ENCODE measurements at regions not wholly inside any gene's neighbourhood (a gene's known extent, or its start where the extent isn't known, plus 50 kb on each side); places are given as distances from the start of the nearest gene placed in this dataset.

DNA sequence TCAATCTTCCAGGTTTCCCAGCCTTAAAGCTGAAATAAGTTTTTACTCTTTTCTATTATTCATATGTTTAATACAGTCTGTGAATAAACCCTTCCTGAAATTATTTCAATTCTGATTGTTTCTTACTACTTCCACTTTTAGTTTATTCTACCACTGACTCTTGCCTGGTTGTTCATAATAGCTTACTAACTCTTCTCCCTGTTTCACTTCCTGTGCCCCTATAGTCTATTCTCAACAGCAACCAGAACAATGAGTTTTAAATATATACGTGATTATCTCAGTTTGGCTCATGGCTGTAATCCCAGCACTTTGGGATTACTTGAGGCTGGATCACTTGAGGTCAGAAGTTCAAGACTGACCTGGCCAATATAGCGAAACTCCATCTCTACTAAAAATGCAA, 408.0 kb upstream of the SPOCK3 start:
- Mint-ChIP-seq H3K27ac (no peak overlapping the region), H3K36me3 (peaks cover 5% of the 10 kb centered on the region), H3K9me3 (peaks cover 18% of the 10 kb centered on the region), H3K4me1 (ENCODE audit: low read depth in 2 of 2) (no peaks in the 10 kb centered on the region), H3K4me3 (no peak overlapping the region), H3K27me3 (no peaks in the 10 kb centered on the region)
- no peak for DNase-seq (ENCODE audit: low spot score)
- ATAC-seq = no peak

DNA sequence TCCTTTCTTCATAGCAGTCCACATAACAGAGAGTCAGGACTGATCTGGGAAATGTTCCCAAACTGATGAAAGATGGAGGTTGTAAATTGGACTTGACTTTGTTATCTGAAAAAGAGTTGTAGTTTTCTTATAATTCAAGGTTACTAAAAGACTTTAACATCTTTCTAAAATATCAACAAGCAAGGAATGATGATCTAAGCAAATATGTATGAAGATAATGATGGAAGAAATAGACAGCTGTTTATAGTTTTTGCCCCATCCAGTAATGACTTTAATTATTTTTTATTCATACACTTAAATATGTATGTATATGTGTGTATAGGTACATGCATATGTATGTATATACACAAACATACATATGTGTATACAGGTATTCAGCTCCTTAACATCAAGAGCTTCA, 411.1 kb upstream of the SPOCK3 start:
- peaks cover 5% of the 10 kb centered on the region for H3K36me3 Mint-ChIP-seq
- H3K9me3 Mint-ChIP-seq = peaks cover 13% of the 10 kb centered on the region

DNA sequence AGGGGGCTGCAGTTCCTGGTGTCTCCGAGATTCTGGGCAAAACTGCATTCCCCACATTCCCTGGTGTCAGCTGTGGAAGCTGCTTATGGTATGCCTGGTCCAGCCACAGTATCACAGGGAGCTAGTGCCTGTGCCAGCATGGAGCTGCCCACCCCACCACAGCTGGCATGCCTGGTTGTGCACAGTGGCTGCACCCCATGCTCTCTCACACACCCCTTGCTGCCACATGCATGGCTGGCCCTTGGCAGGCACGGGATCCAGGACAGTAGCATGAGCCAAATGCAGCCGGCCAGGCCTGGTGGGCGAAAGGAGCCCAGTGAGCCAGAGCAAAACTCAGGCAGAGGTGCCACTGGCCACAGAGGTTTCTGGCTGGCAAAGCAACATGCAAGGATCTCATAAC, 418.0 kb upstream of the SPOCK3 start:
- peaks cover 11% of the 10 kb centered on the region for H3K9me3 Mint-ChIP-seq
- no peak overlapping the region for H3K27ac Mint-ChIP-seq
- ATAC-seq (peak in 1 of 2 donors; percentile 36), DNase-seq (ENCODE audit: low spot score) (no peak)
- no peaks in the 10 kb centered on the region for H3K36me3 Mint-ChIP-seq
- no peak overlapping the region for H3K4me3 Mint-ChIP-seq
- no peaks in the 10 kb centered on the region for H3K4me1 Mint-ChIP-seq (ENCODE audit: low read depth in 2 of 2)
- H3K27me3 Mint-ChIP-seq = no peaks in the 10 kb centered on the region

More for the DNA sequence above, 411.1 kb upstream of the SPOCK3 start:
- Mint-ChIP-seq H3K27ac (no peak overlapping the region), H3K4me3 (no peak overlapping the region), H3K4me1 (ENCODE audit: low read depth in 2 of 2) (no peaks in the 10 kb centered on the region), H3K27me3 (no peaks in the 10 kb centered on the region)
- DNase-seq (ENCODE audit: low spot score) (no peak), ATAC-seq (no peak)

DNA sequence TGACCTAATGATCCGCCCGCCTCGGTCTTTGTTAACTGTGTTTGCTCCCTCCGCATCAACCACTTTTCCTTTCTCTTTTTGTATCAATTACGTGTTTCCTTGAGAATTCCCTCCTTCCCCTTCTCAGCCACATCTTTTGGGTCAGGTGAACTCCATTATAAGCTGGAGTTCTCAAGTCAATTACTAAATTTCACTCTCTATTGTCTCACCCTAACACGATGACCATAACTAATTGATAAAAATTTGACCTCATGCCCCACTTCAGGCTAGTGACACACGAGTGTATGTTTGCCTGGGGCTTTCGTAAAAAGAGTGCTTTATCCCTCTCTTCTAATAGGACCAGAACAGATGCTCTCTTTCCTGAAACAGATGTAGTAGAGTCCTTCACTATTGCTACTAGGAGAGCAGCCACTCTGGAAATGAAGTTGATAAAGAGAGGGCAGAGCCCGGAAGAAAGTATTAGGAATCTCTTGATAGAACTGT, 403.6 kb upstream of the ANXA10 start:
- Mint-ChIP-seq H3K27ac (no peak overlapping the region), H3K4me3 (no peak overlapping the region), H3K36me3 (peaks cover 4% of the 10 kb centered on the region), H3K27me3 (no peaks in the 10 kb centered on the region), H3K4me1 (ENCODE audit: low read depth in 2 of 2) (no peaks in the 10 kb centered on the region), H3K9me3 (peaks cover 8% of the 10 kb centered on the region)
- DNase-seq (ENCODE audit: low spot score) (no peak), ATAC-seq (no peak)

DNA sequence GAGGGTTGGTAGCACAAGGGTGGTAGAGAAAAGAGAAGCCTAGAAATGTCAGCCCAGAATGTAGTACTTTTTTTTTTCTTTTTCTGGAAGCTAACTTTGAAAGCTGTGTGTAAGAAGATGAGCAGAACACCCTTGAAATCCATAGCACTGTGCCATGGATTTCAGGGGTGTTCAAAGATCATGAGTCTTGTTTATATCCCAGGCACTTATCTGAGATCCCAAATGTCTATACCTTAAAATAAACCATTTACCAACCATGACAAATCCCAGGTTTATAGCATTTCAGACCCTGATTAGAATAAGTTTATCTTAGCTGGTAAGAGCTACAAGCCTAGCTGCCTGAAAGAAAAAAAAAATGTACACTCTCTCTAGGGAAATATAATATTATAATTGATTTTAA, 389.9 kb upstream of the ANXA10 start:
- no peak overlapping the region for H3K4me3 Mint-ChIP-seq
- no peaks in the 10 kb centered on the region for H3K4me1 Mint-ChIP-seq (ENCODE audit: low read depth in 2 of 2)
- DNase-seq (ENCODE audit: low spot score) (no peak), ATAC-seq (no peak)
- no peaks in the 10 kb centered on the region for H3K9me3 Mint-ChIP-seq
- H3K27me3 Mint-ChIP-seq = no peaks in the 10 kb centered on the region
- H3K27ac Mint-ChIP-seq = no peak overlapping the region
- H3K36me3 Mint-ChIP-seq = no peaks in the 10 kb centered on the region

DNA sequence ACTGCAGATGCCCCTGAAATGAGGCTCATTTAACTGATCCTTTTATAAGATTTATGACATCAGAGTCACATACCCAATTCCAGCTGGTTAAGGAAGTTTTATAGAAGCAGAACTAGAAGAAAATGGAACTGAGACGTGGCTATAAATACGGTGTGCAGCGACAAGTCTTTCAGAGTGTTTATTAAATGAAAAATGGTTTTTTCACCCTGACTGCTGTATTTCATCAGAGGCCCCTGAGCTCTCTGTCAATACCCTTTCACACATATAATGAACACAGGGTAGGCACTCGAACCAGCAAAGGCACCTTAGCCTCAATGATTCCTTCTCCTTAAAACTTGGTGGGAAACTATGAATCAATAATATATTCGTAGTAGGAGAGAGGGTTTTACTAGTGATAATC, 380.8 kb upstream of the ANXA10 start:
- no peaks in the 10 kb centered on the region for H3K4me1 Mint-ChIP-seq (ENCODE audit: low read depth in 2 of 2)
- no peak overlapping the region for H3K27ac Mint-ChIP-seq
- no peaks in the 10 kb centered on the region for H3K36me3 Mint-ChIP-seq
- DNase-seq (ENCODE audit: low spot score) (no peak), ATAC-seq (no peak)
- peaks cover 7% of the 10 kb centered on the region for H3K9me3 Mint-ChIP-seq
- no peaks in the 10 kb centered on the region for H3K27me3 Mint-ChIP-seq
- H3K4me3 Mint-ChIP-seq = no peak overlapping the region

DNA sequence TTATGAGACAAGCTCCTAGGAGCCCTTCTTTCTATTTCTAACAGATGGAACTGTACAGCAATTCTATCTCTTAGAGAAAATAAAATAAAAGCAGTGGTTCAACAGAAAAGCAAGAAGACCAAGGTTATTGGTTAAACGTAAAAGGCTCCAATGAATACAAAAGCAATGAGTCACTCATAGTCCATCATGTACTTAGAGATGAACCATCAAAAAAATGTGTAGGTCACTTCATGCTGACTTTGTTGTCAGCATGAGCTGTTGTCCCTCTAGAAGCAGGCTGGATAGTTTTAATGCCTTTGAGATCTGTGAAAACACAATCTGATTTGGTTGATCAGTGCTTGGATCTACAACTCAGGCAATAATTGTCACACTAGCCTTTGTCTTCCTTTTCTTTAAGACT, 378.6 kb upstream of the ANXA10 start:
- H3K36me3 Mint-ChIP-seq = no peaks in the 10 kb centered on the region
- no peaks in the 10 kb centered on the region for H3K27me3 Mint-ChIP-seq
- DNase-seq (ENCODE audit: low spot score) (no peak), ATAC-seq (no peak)
- no peak overlapping the region for H3K4me3 Mint-ChIP-seq
- peaks cover 7% of the 10 kb centered on the region for H3K9me3 Mint-ChIP-seq
- no peak overlapping the region for H3K27ac Mint-ChIP-seq
- H3K4me1 Mint-ChIP-seq (ENCODE audit: low read depth in 2 of 2) = no peaks in the 10 kb centered on the region

DNA sequence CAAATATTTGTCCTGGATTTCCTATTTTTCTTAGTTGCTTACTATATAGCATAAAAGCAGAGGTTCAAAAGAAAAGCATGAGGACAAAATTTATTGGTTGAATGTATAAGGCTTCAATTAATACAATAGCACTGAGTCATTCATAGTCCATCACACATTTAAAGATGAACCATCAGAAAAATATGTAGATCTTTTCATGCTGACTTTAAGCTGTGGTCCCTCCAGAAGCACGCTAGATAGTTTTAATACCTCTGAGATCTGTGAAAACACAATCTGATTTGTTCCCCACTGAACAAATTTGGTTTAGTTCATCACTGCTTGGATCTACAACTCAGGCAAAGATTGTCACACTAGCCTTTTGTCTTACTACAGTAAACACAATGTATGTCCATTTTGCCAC, 377.2 kb upstream of the ANXA10 start:
- no peak for ATAC-seq
- Mint-ChIP-seq H3K4me1 (ENCODE audit: low read depth in 2 of 2) (no peaks in the 10 kb centered on the region), H3K9me3 (peaks cover 7% of the 10 kb centered on the region)

DNA sequence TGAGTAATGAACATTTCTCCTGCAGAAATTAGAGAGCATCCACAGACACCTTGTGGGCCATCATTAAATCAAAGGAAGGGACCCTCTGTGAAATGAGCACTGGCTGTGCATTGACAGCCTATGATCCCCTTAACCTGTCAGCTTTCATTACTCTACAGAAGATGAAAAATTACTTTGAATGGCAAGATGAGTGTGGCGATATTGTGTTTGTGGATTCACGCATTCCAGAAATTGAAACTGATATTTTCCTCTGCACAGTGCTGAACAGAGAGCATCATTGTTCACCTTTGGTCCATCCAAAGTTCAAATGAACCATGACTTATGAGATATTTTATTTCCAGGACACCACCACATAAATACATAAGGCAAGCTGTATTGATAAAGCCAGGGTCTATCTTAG, 374.8 kb upstream of the ANXA10 start:
- H3K27me3 Mint-ChIP-seq = no peaks in the 10 kb centered on the region
- no peaks in the 10 kb centered on the region for H3K36me3 Mint-ChIP-seq

More for the DNA sequence above, 377.2 kb upstream of the ANXA10 start:
- Mint-ChIP-seq H3K27ac (no peak overlapping the region), H3K36me3 (no peaks in the 10 kb centered on the region), H3K27me3 (no peaks in the 10 kb centered on the region), H3K4me3 (no peak overlapping the region)
- DNase-seq (ENCODE audit: low spot score) = no peak

DNA sequence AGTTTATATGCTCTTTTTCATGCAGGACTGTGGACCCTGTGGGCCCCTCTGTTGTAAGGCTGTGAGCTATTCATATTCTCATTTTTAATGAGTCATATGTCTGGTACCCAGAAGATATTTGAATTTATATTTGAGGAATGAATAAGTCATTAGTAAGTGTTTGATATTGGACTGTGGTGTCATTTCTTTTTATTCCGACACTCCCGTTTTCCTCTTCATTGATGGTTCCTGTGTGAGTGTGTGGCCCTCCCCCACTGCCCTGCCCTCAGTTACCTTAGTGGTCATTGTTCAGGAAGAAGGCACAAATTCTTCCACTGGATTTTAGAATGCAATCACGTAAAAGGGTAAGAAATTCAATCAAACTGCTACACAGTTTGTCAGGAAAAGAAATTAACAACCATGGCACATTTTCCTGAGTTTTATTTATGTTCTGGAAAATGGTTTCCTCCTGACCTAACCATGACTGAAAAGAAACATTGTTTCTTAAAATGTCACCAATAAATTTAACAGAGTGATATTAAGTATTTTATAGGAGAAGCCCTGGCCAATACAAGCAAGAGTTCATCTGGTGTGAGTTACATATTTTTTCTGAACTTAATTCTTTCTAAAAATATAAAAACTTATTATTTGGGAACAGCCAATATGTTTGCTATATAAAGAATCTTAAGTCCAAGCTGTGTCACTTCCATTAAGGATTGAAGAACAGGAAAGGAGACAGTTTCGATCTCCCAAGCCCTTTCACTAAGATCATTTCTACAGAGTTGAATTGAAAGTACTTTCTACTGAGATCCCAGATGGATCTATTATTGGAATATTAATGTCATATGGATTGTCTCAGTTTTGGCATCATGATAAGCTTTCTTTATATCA, 370.5 kb upstream of the ANXA10 start:
- no peak for DNase-seq (ENCODE audit: low spot score)
- Mint-ChIP-seq H3K36me3 (peaks cover 4% of the 10 kb centered on the region), H3K27me3 (no peaks in the 10 kb centered on the region), H3K9me3 (peaks cover 20% of the 10 kb centered on the region), H3K4me3 (no peak overlapping the region), H3K4me1 (ENCODE audit: low read depth in 2 of 2) (no peaks in the 10 kb centered on the region), H3K27ac (no peak overlapping the region)
- ATAC-seq = no peak

More for the DNA sequence above, 374.8 kb upstream of the ANXA10 start:
- no peak overlapping the region for H3K4me3 Mint-ChIP-seq
- ATAC-seq (no peak), DNase-seq (ENCODE audit: low spot score) (no peak)
- peaks cover 8% of the 10 kb centered on the region for H3K9me3 Mint-ChIP-seq
- H3K27ac Mint-ChIP-seq = no peak overlapping the region
- H3K4me1 Mint-ChIP-seq (ENCODE audit: low read depth in 2 of 2) = no peaks in the 10 kb centered on the region

DNA sequence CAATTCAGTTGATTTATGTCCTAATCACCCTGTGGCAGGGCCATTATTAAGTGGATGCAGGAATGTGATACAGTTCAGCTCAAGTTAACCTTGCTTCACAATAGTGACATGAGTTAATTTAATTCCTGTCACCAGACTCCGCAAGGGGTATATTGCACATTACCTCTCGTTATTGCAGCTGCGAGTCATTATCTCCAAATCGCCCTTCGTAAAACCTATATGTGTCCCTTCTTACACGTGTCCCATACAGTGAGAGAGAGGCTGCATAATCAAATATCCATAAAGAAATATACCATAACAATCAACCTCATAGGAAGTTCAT, 369.9 kb upstream of the ANXA10 start:
- Mint-ChIP-seq H3K4me3 (no peak overlapping the region), H3K9me3 (peaks cover 20% of the 10 kb centered on the region), H3K27me3 (no peaks in the 10 kb centered on the region), H3K36me3 (peaks cover 4% of the 10 kb centered on the region), H3K4me1 (ENCODE audit: low read depth in 2 of 2) (no peaks in the 10 kb centered on the region), H3K27ac (no peak overlapping the region)
- ATAC-seq (no peak), DNase-seq (ENCODE audit: low spot score) (no peak)

DNA sequence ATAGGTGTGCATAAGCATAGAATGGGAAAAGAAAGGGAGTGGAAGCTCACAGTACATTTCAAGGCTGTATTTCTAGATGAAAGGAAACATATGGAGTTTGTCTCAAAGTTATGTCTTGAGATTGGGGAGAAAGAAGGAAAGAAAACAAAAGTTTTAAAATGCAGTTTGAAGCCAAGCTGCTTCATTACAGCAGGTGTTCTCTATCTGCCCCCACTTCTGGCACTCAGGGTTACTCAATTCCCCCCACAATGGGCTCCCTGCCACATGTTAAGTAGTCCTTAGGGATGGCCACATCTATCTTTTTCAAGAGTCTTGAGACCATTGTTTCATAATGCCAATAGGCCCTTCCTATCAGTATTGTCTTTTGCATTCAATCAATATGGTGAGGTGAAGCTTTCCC, 367.4 kb upstream of the ANXA10 start:
- Mint-ChIP-seq H3K9me3 (peaks cover 28% of the 10 kb centered on the region), H3K36me3 (peaks cover 4% of the 10 kb centered on the region), H3K27ac (no peak overlapping the region), H3K4me3 (no peak overlapping the region), H3K27me3 (no peaks in the 10 kb centered on the region), H3K4me1 (ENCODE audit: low read depth in 2 of 2) (no peaks in the 10 kb centered on the region)
- DNase-seq (ENCODE audit: low spot score) (no peak), ATAC-seq (no peak)

DNA sequence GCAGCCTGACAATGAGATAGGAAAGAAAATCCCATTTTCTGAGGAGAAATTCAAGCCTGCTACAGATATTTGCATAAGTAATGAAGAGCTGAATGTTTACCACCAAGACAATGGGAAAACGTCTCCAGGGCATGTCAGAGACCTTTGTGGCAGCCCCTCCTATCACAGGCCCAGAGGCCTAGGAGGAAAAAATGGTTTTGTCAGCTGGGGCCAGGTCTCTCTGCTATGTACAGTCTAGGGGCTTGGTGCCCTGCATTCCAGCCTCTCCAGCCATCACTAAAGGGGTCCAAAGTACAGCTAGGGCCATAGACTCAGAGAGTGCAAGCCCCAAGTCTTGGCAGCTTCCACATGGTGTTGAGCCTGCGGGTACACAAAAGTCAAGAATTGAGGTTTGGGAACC, 361.6 kb upstream of the ANXA10 start:
- Mint-ChIP-seq H3K36me3 (peaks cover 7% of the 10 kb centered on the region), H3K4me1 (ENCODE audit: low read depth in 2 of 2) (no peaks in the 10 kb centered on the region), H3K27ac (no peak overlapping the region), H3K4me3 (no peak overlapping the region), H3K27me3 (no peaks in the 10 kb centered on the region), H3K9me3 (peaks cover 33% of the 10 kb centered on the region)
- ATAC-seq (no peak), DNase-seq (ENCODE audit: low spot score) (no peak)

DNA sequence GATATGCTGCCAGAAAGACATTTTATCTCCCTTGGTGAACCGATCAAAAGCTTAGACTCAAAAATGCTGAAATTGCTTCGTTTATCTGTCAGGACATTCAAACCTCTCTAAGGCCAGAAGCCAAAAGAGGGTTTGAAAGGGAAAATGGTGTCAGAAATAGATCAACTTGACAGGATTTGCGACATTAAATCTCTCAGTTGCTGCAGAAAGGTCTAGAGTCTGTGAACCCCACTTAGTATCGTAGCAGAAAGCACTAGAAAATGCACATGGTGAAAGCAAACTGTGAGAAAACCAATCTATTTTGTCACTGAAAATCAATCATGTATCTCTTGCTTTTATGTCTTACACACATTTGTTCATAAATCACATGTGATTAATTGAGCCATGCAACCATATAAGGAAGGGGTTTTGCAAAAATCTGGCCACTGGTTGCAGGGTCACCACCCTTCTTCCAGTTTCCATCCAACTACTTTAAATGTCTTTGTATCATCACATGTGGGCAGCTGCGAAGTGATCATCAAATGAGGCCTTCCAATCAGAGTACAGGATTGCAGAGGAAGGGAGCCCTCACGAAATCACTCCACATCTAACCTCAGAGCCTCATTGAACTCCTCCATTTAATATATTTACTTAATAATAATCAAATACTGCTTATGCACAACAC, 347.2 kb upstream of the ANXA10 start:
- H3K27me3 Mint-ChIP-seq = no peaks in the 10 kb centered on the region
- H3K27ac Mint-ChIP-seq = no peak overlapping the region
- ATAC-seq (no peak), DNase-seq (ENCODE audit: low spot score) (no peak)
- H3K36me3 Mint-ChIP-seq = no peaks in the 10 kb centered on the region
- no peaks in the 10 kb centered on the region for H3K4me1 Mint-ChIP-seq (ENCODE audit: low read depth in 2 of 2)
- H3K4me3 Mint-ChIP-seq = no peak overlapping the region
- peaks cover 11% of the 10 kb centered on the region for H3K9me3 Mint-ChIP-seq

Data from natural killer cell treated with Interleukin-12 subunit alpha and Interleukin-12 subunit beta and Interleukin-15 and Interleukin-18, amount 100 ng/mL, for 72 hours (primary cell).